ENCODE measurements at regions not wholly inside any gene's neighbourhood (a gene's known extent, or its start where the extent isn't known, plus 50 kb on each side); places are given as distances from the start of the nearest gene placed in this dataset.

DNA sequence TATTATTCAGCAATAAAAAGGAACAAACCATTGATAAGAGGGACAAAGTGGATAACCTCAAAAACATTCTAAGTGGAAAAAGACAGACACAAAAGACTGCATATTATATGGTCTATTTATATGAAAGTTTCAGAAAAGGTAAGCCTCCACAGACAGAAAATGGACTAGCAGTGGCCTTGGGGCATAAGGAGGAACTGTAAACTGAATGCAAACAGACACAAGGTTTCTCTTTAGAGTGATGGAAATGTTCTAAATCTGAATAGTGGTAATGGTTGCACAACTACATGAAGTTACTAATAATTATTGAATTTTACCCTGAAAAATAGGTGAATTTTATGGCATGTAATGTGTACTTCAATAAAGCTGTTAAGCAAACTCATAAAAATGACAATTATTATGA is 286.3 kb upstream of the PAPPA start:
- Histone ChIP-seq H3K9me3 (no peaks in the 10 kb centered on the region), H3K27me3 (no peaks in the 10 kb centered on the region), H3K4me1 (no peaks in the 10 kb centered on the region), H3K36me3 (no peaks in the 10 kb centered on the region), H3K27ac (no peak overlapping the region), H3K4me3 (no peak overlapping the region)
- DNase-seq (no peak), FAIRE-seq (no peak), ATAC-seq (no peak)
- TF ChIP-seq, protein P1, sequence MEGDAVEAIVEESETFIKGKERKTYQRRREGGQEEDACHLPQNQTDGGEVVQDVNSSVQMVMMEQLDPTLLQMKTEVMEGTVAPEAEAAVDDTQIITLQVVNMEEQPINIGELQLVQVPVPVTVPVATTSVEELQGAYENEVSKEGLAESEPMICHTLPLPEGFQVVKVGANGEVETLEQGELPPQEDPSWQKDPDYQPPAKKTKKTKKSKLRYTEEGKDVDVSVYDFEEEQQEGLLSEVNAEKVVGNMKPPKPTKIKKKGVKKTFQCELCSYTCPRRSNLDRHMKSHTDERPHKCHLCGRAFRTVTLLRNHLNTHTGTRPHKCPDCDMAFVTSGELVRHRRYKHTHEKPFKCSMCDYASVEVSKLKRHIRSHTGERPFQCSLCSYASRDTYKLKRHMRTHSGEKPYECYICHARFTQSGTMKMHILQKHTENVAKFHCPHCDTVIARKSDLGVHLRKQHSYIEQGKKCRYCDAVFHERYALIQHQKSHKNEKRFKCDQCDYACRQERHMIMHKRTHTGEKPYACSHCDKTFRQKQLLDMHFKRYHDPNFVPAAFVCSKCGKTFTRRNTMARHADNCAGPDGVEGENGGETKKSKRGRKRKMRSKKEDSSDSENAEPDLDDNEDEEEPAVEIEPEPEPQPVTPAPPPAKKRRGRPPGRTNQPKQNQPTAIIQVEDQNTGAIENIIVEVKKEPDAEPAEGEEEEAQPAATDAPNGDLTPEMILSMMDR (IDR thresholded peaks at IDR 0.05): no peak
- intact Hi-C loops (cut with DNase I): no loop called here

DNA sequence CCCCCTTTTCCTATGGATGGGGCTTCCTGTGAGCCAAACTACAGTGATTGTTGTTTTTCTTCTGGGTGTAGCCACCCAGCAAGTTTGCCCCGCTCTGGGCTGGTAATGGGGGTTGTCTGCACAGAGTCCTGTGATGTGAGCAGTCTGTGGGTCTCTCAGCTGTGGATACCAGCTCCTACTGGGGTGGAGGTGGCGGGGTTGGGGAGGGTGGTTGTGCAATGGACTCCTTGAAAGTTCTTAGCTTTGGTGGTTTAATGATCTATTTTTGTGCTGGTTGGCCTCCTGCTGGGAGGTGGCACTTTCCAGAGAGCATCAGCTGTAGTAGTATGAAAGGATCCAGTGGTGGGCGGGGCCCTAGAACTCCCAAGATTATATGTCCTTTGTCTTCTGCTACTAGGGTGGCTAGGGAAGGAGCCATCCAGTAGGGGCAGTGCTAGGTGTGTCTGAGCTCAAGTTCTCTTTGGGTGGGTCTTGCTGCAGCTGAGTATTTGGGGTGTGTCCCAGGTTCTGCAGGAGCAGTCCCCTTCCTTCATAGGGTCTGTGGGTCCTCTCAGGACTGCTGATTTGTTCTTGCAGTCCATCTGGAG is 275.6 kb upstream of the PAPPA start:
- TF ChIP-seq, protein P1 (IDR thresholded peaks at IDR 0.05): no peak
- DNase-seq (no peak), ATAC-seq (no peak), FAIRE-seq (no peak)
- intact Hi-C loops (cut with DNase I): no loop called here
- H3K4me3 ChIP-seq: no peak overlapping the region
- H3K27ac ChIP-seq: no peak overlapping the region
- no peaks in the 10 kb centered on the region for H3K4me1 ChIP-seq
- no peaks in the 10 kb centered on the region for H3K36me3 ChIP-seq
- H3K27me3 ChIP-seq: no peaks in the 10 kb centered on the region
- no peaks in the 10 kb centered on the region for H3K9me3 ChIP-seq
- WGBS, 2 donors: 72 to 79% methylated on average over 3 of the region's 3 CpGs

DNA sequence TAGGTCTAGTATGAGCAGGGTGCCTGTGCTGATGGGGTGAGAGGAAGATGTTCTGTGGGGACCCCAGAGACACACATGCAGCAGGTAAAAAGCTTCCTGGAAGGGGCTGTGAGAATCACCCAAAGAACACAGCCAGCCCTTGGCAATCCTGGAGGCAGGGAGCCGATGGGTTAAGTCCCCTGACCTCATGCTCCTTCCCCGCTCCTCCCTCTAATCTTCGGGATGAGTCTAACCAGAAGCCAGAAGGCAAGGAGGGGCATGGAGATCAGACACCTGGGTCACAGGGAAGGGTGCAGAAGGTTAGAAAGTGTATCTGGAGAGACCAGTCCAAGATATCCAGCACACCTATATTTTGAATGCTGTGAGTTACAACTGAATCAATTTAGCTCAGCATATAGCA is 274.1 kb upstream of the PAPPA start:
- WGBS, 2 donors: 33 to 45% methylated on average over 3 of the region's 3 CpGs
- H3K36me3 ChIP-seq: no peaks in the 10 kb centered on the region
- no peaks in the 10 kb centered on the region for H3K4me1 ChIP-seq
- intact Hi-C loops (cut with DNase I): no loop called here
- FAIRE-seq: no peak
- ATAC-seq: no peak
- H3K27ac ChIP-seq: no peak overlapping the region
- H3K4me3 ChIP-seq: no peak overlapping the region
- no peak for DNase-seq
- no peaks in the 10 kb centered on the region for H3K27me3 ChIP-seq
- TF ChIP-seq, protein P1 (IDR thresholded peaks at IDR 0.05): no peak
- no peaks in the 10 kb centered on the region for H3K9me3 ChIP-seq

DNA sequence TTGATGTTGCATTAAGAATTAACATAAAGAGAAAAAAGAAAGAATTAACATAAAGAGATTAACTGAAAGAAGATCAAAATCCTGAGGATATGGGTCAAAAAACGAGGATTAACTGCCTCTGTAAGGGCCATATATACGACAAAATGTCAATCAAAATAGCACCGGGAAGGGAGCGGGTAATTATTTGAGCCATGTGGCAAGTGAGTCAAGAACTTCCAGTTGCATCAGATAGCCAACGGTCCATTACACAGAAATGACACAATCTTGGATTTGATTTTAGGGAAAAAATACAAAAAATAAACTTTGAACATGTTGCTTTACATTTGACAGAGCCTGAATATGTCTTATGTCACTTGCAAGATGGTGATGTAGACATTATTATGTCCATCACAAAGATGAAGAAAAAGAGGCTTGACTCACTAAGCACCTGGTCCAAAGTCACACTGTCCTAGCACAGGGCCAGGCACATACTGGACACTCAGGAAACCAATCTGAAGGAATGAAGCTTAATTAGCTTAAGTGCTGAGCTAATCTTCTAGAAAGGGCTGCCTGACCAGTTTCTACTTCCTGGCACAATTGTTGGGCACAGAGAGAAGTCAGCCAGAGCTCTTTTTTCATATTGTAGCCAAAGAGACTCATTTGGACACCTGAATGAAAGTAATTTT is 273.2 kb upstream of the PAPPA start:
- H3K4me3 ChIP-seq: no peak overlapping the region
- no peaks in the 10 kb centered on the region for H3K4me1 ChIP-seq
- no peaks in the 10 kb centered on the region for H3K9me3 ChIP-seq
- no peak for ATAC-seq
- DNase-seq: no peak
- intact Hi-C loops (cut with DNase I): no loop called here
- no peaks in the 10 kb centered on the region for H3K27me3 ChIP-seq
- H3K27ac ChIP-seq: no peak overlapping the region
- no peaks in the 10 kb centered on the region for H3K36me3 ChIP-seq
- TF ChIP-seq, protein P1 (IDR thresholded peaks at IDR 0.05): no peak
- FAIRE-seq: no peak
- 55 to 58% methylated on average over 5 of the region's 5 CpGs for WGBS, 2 donors

DNA sequence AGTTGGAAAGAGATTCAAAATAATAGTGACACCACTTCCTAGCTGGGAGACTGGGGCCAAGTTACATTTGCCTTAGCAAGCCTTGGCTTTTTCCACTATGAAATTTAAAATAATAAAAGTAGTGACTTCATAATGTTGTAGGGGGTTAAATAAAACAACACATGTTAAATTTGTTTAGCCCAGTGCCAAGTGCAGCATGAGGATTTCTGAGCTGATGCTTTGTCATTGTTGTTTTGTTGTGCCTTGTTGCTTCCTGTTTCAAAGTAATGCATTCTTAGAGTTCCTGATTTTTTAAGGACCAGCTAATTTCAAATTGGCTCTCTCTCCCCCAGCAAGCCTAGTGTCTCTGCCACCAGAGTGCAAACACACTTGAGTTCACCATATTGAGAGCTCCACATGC is 270.7 kb upstream of the PAPPA start:
- intact Hi-C loops (cut with DNase I): no loop called here
- Histone ChIP-seq H3K4me1 (no peaks in the 10 kb centered on the region), H3K9me3 (no peaks in the 10 kb centered on the region), H3K36me3 (no peaks in the 10 kb centered on the region), H3K27me3 (no peaks in the 10 kb centered on the region), H3K27ac (no peak overlapping the region), H3K4me3 (no peak overlapping the region)
- TF ChIP-seq, protein P1 (IDR thresholded peaks at IDR 0.05): no peak
- DNase-seq: no peak
- ATAC-seq: no peak
- FAIRE-seq: no peak
